K562 (cell line): ENCODE measurements at regions not wholly inside any gene's neighbourhood (a gene's known extent, or its start where the extent isn't known, plus 50 kb on each side); places are given as distances from the start of the nearest gene placed in this dataset.

Experiments
- ATAC-seq: fragments of 200-7000 bp; cut with Tn5 transposase; 3 replicates; pipeline ENCODE4 v1.9.1; 2020; ENCODE audit warnings: moderate library complexity
- BruUV-seq: library from RNA; stranded (reverse); fragments of 400-500 nt; replicated peaks from 2 replicates; lab custom pipeline; 2021; lab: Mats Ljungman, UMichigan
- CTCF ChIA-PET: fragments of 300-600 bp; formaldehyde crosslinking; extraction: SDS; loops from one replicate; lab custom pipeline; 2021; ENCODE audit warnings: low intra/inter-chr PET ratio; lab: Yijun Ruan, JAX
- POLR2A ChIA-PET: fragments of 300-600, 350-650 bp; sonication (Branson Sonifier 250); formaldehyde crosslinking; extraction: SDS; loops from one replicate; lab custom pipeline; 2021; ENCODE audit warnings: antibody characterized with exemption, inconsistent platforms; lab: Yijun Ruan, JAX
- DNase-seq, 4 experiments: peaks; one replicate each; pipeline versions ENCODE4 v3.0.0 to v3.0.0-alpha.2; 2011 to 2018; ENCODE audit warnings: low spot score in 3 of 4, mixed read lengths in 3 of 4; ENCODE audit errors: extremely low read depth in 1 of 4
- FAIRE-seq: peaks from 2 replicates; lab custom pipeline; 2011; peaks lifted over from hg19 to GRCh38; lab: Jason Lieb, UNC
- H2AFZ ChIP-seq: 2 replicates; pipeline ENCODE4 v1.6.0; 2011; ENCODE audit warnings: low read depth, low read length, control low read depth, inconsistent platforms
- H3K27ac ChIP-seq: fragments of 200-600 bp; 3 replicates; pipeline ENCODE4 v1.8.0; 2011; ENCODE audit warnings: low read depth, mild to moderate bottlenecking, control low read depth, inconsistent platforms, low read length, moderate library complexity, mixed read lengths; ENCODE audit errors: extremely low read depth
- H3K27me3 ChIP-seq, 2 experiments: fragments of 300-600 bp in 1 of 2; 2 replicates in 1 of 2; 3 replicates in 1 of 2; pipeline versions ENCODE4 v1.6.0 to v1.8.0; 2011; ENCODE audit warnings: inconsistent platforms in 2 of 2, low read length in 2 of 2, mild to moderate bottlenecking in 1 of 2, mixed read lengths in 1 of 2, moderate library complexity in 1 of 2; ENCODE audit not compliant: control insufficient read depth in 2 of 2, insufficient read depth in 2 of 2
- H3K36me3 ChIP-seq: fragments of 300-600 bp; 3 replicates; pipeline ENCODE4 v1.8.0; 2011; ENCODE audit warnings: mild to moderate bottlenecking, low read length, inconsistent platforms; ENCODE audit not compliant: control insufficient read depth, insufficient read depth
- H3K4me1 ChIP-seq, 2 experiments: fragments of 200-600 bp in 1 of 2; replicated peaks in 1 of 2; 2 replicates in 1 of 2; 3 replicates in 1 of 2; pipeline versions ENCODE4 v1.5.1 to v1.8.0; 2011; ENCODE audit warnings: inconsistent platforms in 2 of 2, low read length in 2 of 2, mild to moderate bottlenecking in 1 of 2, mixed read lengths in 1 of 2, moderate library complexity in 1 of 2; ENCODE audit not compliant: control insufficient read depth in 2 of 2, insufficient read depth in 2 of 2
- H3K4me2 ChIP-seq: 2 replicates; pipeline ENCODE4 v1.6.1; 2011; ENCODE audit warnings: low read length, control low read depth, inconsistent platforms, mixed read lengths; ENCODE audit not compliant: insufficient read depth
- H3K4me3 ChIP-seq: fragments of 200-600 bp; sonication (generic), shearing (Covaris generic); 2 replicates; pipeline ENCODE4 v1.5.1; 2016; ENCODE audit warnings: control low read depth, inconsistent platforms
- H3K79me2 ChIP-seq: fragments of 200-600 bp; 3 replicates; pipeline ENCODE4 v1.8.0; 2011; ENCODE audit warnings: low read length, inconsistent platforms; ENCODE audit not compliant: control insufficient read depth, insufficient read depth
- H3K9ac ChIP-seq, 2 experiments: 2 replicates each; pipeline versions ENCODE4 v1.6.0 to v1.6.1; 2011; ENCODE audit warnings: low read depth in 2 of 2, low read length in 2 of 2, control low read depth in 1 of 2, inconsistent platforms in 1 of 2, mild to moderate bottlenecking in 1 of 2, mixed read lengths in 1 of 2; ENCODE audit not compliant: insufficient read depth in 1 of 2
- H3K9me1 ChIP-seq: one replicate; pipeline ENCODE4 v1.6.0; 2011; ENCODE audit warnings: inconsistent platforms, mild to moderate bottlenecking, low read length, moderate library complexity; ENCODE audit not compliant: control insufficient read depth, insufficient read depth
- H3K9me3 ChIP-seq: replicated peaks from 2 replicates; pipeline ENCODE4 v1.5.1; 2011; ENCODE audit warnings: low read depth, low read length, inconsistent platforms; ENCODE audit not compliant: control insufficient read depth, insufficient read depth
- H4K20me1 ChIP-seq: replicated peaks from 2 replicates; pipeline ENCODE4 v1.6.1; 2011; ENCODE audit warnings: low read length, inconsistent platforms, mixed read lengths; ENCODE audit not compliant: control insufficient read depth, insufficient read depth
- FOXK2 ChIP-seq, 2 experiments: fragments of 450-650 bp; IDR thresholded peaks in 1 of 2; conservative IDR thresholded peaks in 1 of 2; 2 replicates each; pipeline ENCODE4 v1.6.1; 2016; ENCODE audit warnings: low read depth in 2 of 2, mild to moderate bottlenecking in 1 of 2
- RBM25 ChIP-seq: fragments of 200-400 bp; formaldehyde crosslinking; IDR thresholded peaks from 2 replicates; pipeline ENCODE4 v1.6.1; 2018; ENCODE audit warnings: low read length, low read depth, moderate library complexity; ENCODE audit not compliant: severe bottlenecking
- ZNF79 ChIP-seq: fragments of 250-450 bp; sonication (Bioruptor Pico); IDR thresholded peaks from 2 replicates; pipeline ENCODE4 v1.4.0; 2020; ENCODE audit warnings: low read depth, mild to moderate bottlenecking, moderate library complexity
- WGBS: fragments of 100-300 bp; shearing (Covaris generic); methylation state at CpG from one replicate; pipeline ENCODE4 v1.1.6; 2016; ENCODE audit warnings: low coverage, mixed read lengths; ENCODE audit not compliant: insufficient coverage; ENCODE audit errors: missing lambda C conversion rate; 5-methylcytosine and 5-hydroxymethylcytosine counted together
- in situ Hi-C: fragments of 300-500 bp; cut with MboI; formaldehyde crosslinking; loops from 4 replicates; pipeline ENCODE4 v1.15.0; 2018; ENCODE audit warnings: inconsistent platforms, mixed read lengths
- intact Hi-C: fragments of 100-400 bp; cut with micrococcal nuclease; formaldehyde crosslinking; loops from 2 replicates; pipeline ENCODE4 v1.14.2; 2022
- TF ChIP-seq, protein P1 (sequence below), 2 experiments: fragments of 450-650 bp; formaldehyde crosslinking in 1 of 2; IDR thresholded peaks; 2 replicates each; pipeline versions ENCODE4 v1.4.0 to v1.6.1; 2014 to 2020; ENCODE audit warnings: mild to moderate bottlenecking in 2 of 2, borderline replicate concordance in 1 of 2, low read depth in 1 of 2
- TF ChIP-seq, protein P2 (sequence below), 2 experiments: IDR thresholded peaks in 1 of 2; conservative IDR thresholded peaks in 1 of 2; 2 replicates each; pipeline ENCODE4 v1.6.1; 2016; ENCODE audit warnings: low read depth in 2 of 2, mild to moderate bottlenecking in 1 of 2, missing compliant biosample characterization in 1 of 2, missing genetic modification characterization in 1 of 2, moderate library complexity in 1 of 2

DNA sequence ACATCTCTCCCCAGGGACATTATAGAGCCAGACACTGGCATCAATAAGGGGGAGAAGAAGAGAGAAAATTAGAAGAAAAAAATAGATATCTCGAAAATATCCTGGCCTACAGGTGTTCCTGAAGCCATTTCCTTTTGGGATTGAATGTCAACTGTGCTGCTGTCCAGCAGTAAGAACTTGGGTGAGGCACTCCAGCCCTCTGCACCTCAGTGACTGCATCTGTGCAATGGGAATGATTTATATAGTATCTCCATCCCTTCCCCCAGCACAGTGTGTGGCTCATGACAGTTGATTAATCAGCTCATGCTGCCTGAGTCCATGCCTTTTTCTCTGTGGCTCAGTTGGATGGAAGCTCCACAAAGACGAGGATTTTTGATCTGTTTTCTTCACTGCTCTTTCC lies 74.1 kb upstream of the TINAGL1 start:
- in situ Hi-C loops: no loop called here
- Histone ChIP-seq H3K4me1 (peaks cover 0 to 7% of the 10 kb centered on the region in 2 experiments; a peak in 3 of 5 replicates), H3K4me3 (no peak overlapping the region), H2AFZ (no peak overlapping the region), H3K27me3 (peaks cover 27 to 71% of the 10 kb centered on the region in 2 experiments), H3K27ac (no peak overlapping the region), H3K9me1 (no peaks in the 10 kb centered on the region), H3K4me2 (no peak overlapping the region), H4K20me1 (peaks cover 10% of the 10 kb centered on the region; the same call in 1 of the 2 replicates), H3K9me3 (no peaks in the 10 kb centered on the region), H3K9ac (no peak overlapping the region), H3K36me3 (no peaks in the 10 kb centered on the region), H3K79me2 (no peaks in the 10 kb centered on the region)
- no peak for TF ChIP-seq ZNF79 (CRISPR knock-in tag)
- TF ChIP-seq, protein P1, sequence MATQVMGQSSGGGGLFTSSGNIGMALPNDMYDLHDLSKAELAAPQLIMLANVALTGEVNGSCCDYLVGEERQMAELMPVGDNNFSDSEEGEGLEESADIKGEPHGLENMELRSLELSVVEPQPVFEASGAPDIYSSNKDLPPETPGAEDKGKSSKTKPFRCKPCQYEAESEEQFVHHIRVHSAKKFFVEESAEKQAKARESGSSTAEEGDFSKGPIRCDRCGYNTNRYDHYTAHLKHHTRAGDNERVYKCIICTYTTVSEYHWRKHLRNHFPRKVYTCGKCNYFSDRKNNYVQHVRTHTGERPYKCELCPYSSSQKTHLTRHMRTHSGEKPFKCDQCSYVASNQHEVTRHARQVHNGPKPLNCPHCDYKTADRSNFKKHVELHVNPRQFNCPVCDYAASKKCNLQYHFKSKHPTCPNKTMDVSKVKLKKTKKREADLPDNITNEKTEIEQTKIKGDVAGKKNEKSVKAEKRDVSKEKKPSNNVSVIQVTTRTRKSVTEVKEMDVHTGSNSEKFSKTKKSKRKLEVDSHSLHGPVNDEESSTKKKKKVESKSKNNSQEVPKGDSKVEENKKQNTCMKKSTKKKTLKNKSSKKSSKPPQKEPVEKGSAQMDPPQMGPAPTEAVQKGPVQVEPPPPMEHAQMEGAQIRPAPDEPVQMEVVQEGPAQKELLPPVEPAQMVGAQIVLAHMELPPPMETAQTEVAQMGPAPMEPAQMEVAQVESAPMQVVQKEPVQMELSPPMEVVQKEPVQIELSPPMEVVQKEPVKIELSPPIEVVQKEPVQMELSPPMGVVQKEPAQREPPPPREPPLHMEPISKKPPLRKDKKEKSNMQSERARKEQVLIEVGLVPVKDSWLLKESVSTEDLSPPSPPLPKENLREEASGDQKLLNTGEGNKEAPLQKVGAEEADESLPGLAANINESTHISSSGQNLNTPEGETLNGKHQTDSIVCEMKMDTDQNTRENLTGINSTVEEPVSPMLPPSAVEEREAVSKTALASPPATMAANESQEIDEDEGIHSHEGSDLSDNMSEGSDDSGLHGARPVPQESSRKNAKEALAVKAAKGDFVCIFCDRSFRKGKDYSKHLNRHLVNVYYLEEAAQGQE (IDR thresholded peaks at IDR 0.05; ENCODE audit: borderline replicate concordance): 0 out of 2 replicates have a peak, but pooled peaks have one; percentile 19
- TF ChIP-seq, protein P1 (CRISPR knock-in tag; IDR thresholded peaks at IDR 0.05; ENCODE audit: low read depth): no peak
- TF ChIP-seq FOXK2 (conservative IDR thresholded peaks at IDR 0.05 in 1 of 2, IDR thresholded peaks at IDR 0.05 in 1 of 2; ENCODE audit: low read depth in 2 of 2): no peak
- TF ChIP-seq, protein P2, sequence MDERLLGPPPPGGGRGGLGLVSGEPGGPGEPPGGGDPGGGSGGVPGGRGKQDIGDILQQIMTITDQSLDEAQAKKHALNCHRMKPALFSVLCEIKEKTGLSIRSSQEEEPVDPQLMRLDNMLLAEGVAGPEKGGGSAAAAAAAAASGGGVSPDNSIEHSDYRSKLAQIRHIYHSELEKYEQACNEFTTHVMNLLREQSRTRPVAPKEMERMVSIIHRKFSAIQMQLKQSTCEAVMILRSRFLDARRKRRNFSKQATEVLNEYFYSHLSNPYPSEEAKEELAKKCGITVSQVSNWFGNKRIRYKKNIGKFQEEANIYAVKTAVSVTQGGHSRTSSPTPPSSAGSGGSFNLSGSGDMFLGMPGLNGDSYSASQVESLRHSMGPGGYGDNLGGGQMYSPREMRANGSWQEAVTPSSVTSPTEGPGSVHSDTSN (CRISPR knock-in tag; IDR thresholded peaks at IDR 0.05; ENCODE audit: low read depth): no peak
- TF ChIP-seq, protein P2 (tag; conservative IDR thresholded peaks at IDR 0.05; ENCODE audit: low read depth): 0 out of 2 replicates have a peak, but pooled peaks have one; percentile 16
- TF ChIP-seq RBM25: peak; percentile 82
- no TSS peak for BruUV-seq
- no peak for FAIRE-seq
- 2% methylated on average over 2 of the region's 2 CpGs for WGBS
- POLR2A ChIA-PET: interaction anchor here (0.5 to 0.7 kb wide), 2 partner anchors 40 to 75 kb away, joined by 3 to 5 read pairs; no protein-coding TSS in a partner anchor
- DNase-seq: no peak
- intact Hi-C loops: no loop called here
- no peak for ATAC-seq
- CTCF ChIA-PET: no interaction called here
